Neuronal stem cell (in vitro differentiated cells): ENCODE measurements at regions not wholly inside any gene's neighbourhood (a gene's known extent, or its start where the extent isn't known, plus 50 kb on each side); places are given as distances from the start of the nearest gene placed in this dataset.
"Not testable (repeated sequence)": the region's sequence is repeated elsewhere in the genome, so short reads cannot be mapped to it uniquely, and the experiment has no call there.

Source experiments
- DNase-seq: peaks from one replicate; pipeline ENCODE4 v3.0.0-alpha.2; 2013; ENCODE audit warnings: low spot score
- H2AFZ ChIP-seq: one replicate; pipeline ENCODE4 v1.6.1; 2013; ENCODE audit warnings: mild to moderate bottlenecking, low read length, inconsistent platforms
- H2AK5ac ChIP-seq: 2 replicates; pipeline ENCODE4 v1.6.1; 2013; ENCODE audit warnings: low read depth, mild to moderate bottlenecking, inconsistent platforms, low read length, moderate library complexity, mixed read lengths
- H2BK120ac ChIP-seq: 2 replicates; pipeline ENCODE4 v1.6.1; 2013; ENCODE audit warnings: low read depth, mild to moderate bottlenecking, inconsistent platforms, low read length, moderate library complexity, mixed read lengths
- H2BK12ac ChIP-seq: one replicate; pipeline ENCODE4 v1.6.1; 2013; ENCODE audit warnings: low read length, inconsistent platforms
- H2BK15ac ChIP-seq: 2 replicates; pipeline ENCODE4 v1.6.1; 2013; ENCODE audit warnings: mild to moderate bottlenecking, low read length, inconsistent platforms, mixed read lengths
- H2BK5ac ChIP-seq: one replicate; pipeline ENCODE4 v1.6.1; 2013; ENCODE audit warnings: inconsistent platforms, mild to moderate bottlenecking, low read length, moderate library complexity
- H3K14ac ChIP-seq: one replicate; pipeline ENCODE4 v1.6.1; 2013; ENCODE audit warnings: low read length, inconsistent platforms
- H3K18ac ChIP-seq: 2 replicates; pipeline ENCODE4 v1.6.1; 2013; ENCODE audit warnings: low read length, inconsistent platforms
- H3K23ac ChIP-seq: 2 replicates; pipeline ENCODE4 v1.6.1; 2013; ENCODE audit warnings: low read depth, mild to moderate bottlenecking, mixed read lengths, low read length, inconsistent platforms; ENCODE audit not compliant: poor library complexity
- H3K27ac ChIP-seq: replicated peaks from 3 replicates; pipeline ENCODE4 v1.5.1; 2013; ENCODE audit warnings: low read length, inconsistent platforms
- H3K27me3 ChIP-seq, 3 experiments: 2 replicates each; pipeline ENCODE4 v1.6.1; 2013; ENCODE audit warnings: low read length in 3 of 3, mild to moderate bottlenecking in 2 of 3, inconsistent platforms in 1 of 3, low read depth in 1 of 3, mixed read lengths in 1 of 3, moderate library complexity in 1 of 3; ENCODE audit not compliant: control insufficient read depth in 3 of 3, insufficient read depth in 3 of 3
- H3K36me3 ChIP-seq, 2 donors: replicated peaks in 1 of 2; 2 replicates each; pipeline ENCODE4 v1.6.1; 2013; ENCODE audit warnings: low read length in 2 of 2; ENCODE audit not compliant: control insufficient read depth in 2 of 2, insufficient read depth in 2 of 2
- H3K4ac ChIP-seq: 2 replicates; pipeline ENCODE4 v1.6.1; 2013; ENCODE audit warnings: inconsistent platforms, mild to moderate bottlenecking, low read length, moderate library complexity
- H3K4me1 ChIP-seq, 2 donors: 1 replicate in 1 of 2; 2 replicates in 1 of 2; pipeline ENCODE4 v1.6.1; 2013; ENCODE audit warnings: low read length in 2 of 2, low read depth in 1 of 2; ENCODE audit not compliant: control insufficient read depth in 2 of 2, insufficient read depth in 1 of 2
- H3K4me2 ChIP-seq: one replicate; pipeline ENCODE4 v1.6.1; 2013; ENCODE audit warnings: mild to moderate bottlenecking, low read length, inconsistent platforms; ENCODE audit not compliant: insufficient read depth, poor library complexity, severe bottlenecking
- H3K4me3 ChIP-seq, 2 donors: 2 replicates each; pipeline ENCODE4 v1.5.1; 2013; ENCODE audit warnings: low read length in 2 of 2, mild to moderate bottlenecking in 2 of 2, inconsistent platforms in 1 of 2, moderate library complexity in 1 of 2
- H3K79me1 ChIP-seq: one replicate; pipeline ENCODE4 v1.6.1; 2013; ENCODE audit warnings: low read depth, mild to moderate bottlenecking, inconsistent platforms, low read length, moderate library complexity
- H3K9ac ChIP-seq: one replicate; pipeline ENCODE4 v1.6.1; 2013; ENCODE audit warnings: mild to moderate bottlenecking, low read depth, low read length, inconsistent platforms; ENCODE audit not compliant: poor library complexity
- H3K9me3 ChIP-seq, 2 donors: replicated peaks in 1 of 2; 2 replicates each; pipeline versions ENCODE3 to v1.6.1; 2013; ENCODE audit warnings: low read length in 2 of 2, mild to moderate bottlenecking in 2 of 2, inconsistent platforms in 1 of 2, low read depth in 1 of 2, mixed read lengths in 1 of 2, moderate library complexity in 1 of 2; ENCODE audit not compliant: control insufficient read depth in 2 of 2, insufficient read depth in 1 of 2
- H4K8ac ChIP-seq: one replicate; pipeline ENCODE4 v1.6.1; 2013; ENCODE audit warnings: low read depth, mild to moderate bottlenecking, inconsistent platforms, low read length, moderate library complexity
- H4K91ac ChIP-seq: one replicate; pipeline ENCODE4 v1.6.1; 2013; ENCODE audit warnings: low read length, low read depth, mild to moderate bottlenecking, inconsistent platforms; ENCODE audit not compliant: poor library complexity
- WGBS, 2 donors: extraction: QIAGEN DNeasy Blood & Tissue Kit; methylation state at CpG; one replicate each; pipeline ENCODE4 v1.1.7; 2013; ENCODE audit warnings: missing lambda C conversion rate in 2 of 2, mixed read lengths in 1 of 2; ENCODE audit not compliant: insufficient read length in 2 of 2, insufficient replicate concordance in 1 of 2; ENCODE audit errors: extremely low coverage in 2 of 2; 5-methylcytosine and 5-hydroxymethylcytosine counted together

DNA sequence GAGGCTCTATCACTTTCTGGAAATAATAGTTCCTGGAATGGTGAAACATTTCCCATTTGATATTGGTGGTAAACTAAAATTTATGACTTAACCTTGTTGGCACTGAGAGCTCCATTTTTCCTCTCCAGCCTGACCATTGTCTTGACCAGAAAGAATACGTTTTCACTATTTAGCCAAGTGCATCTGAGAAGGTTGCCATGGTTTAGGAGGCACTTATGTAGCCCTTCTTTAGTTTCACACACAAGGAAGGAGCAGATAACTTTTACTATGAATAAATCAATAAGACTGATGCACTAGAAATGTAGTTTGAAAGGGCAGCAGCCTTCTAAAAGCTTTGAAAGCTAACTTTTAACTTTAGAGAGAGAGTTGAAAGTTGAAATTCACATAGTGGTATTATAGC is 1045.5 kb upstream of the CDH6 start:
- no peak overlapping the region for H3K23ac ChIP-seq
- H3K36me3 ChIP-seq: no peaks in the 10 kb centered on the region
- no peak for DNase-seq
- no peak overlapping the region for H4K91ac ChIP-seq
- H3K4me2 ChIP-seq: no peak overlapping the region
- no peak overlapping the region for H3K9ac ChIP-seq
- no peak overlapping the region for H4K8ac ChIP-seq
- no peak overlapping the region for H2AK5ac ChIP-seq
- no peaks in the 10 kb centered on the region for H3K79me1 ChIP-seq
- no peak overlapping the region for H3K14ac ChIP-seq
- H2BK120ac ChIP-seq: no peak overlapping the region
- peaks cover 0 to 4% of the 10 kb centered on the region in 2 donors for H3K9me3 ChIP-seq
- no peak overlapping the region for H2BK15ac ChIP-seq
- H3K27ac ChIP-seq: no peak overlapping the region
- no peak overlapping the region for H2BK12ac ChIP-seq
- H2BK5ac ChIP-seq: no peak overlapping the region
- no peak overlapping the region for H3K4me3 ChIP-seq
- peaks cover 0 to 3% of the 10 kb centered on the region in 2 donors for H3K4me1 ChIP-seq
- no CpG with 5 or more reads among the region's 1 CpG for WGBS, 2 donors
- H2AFZ ChIP-seq: peak overlapping the region; percentile 33
- H3K18ac ChIP-seq: no peak overlapping the region
- no peak overlapping the region for H3K4ac ChIP-seq
- no peaks in the 10 kb centered on the region for H3K27me3 ChIP-seq

DNA sequence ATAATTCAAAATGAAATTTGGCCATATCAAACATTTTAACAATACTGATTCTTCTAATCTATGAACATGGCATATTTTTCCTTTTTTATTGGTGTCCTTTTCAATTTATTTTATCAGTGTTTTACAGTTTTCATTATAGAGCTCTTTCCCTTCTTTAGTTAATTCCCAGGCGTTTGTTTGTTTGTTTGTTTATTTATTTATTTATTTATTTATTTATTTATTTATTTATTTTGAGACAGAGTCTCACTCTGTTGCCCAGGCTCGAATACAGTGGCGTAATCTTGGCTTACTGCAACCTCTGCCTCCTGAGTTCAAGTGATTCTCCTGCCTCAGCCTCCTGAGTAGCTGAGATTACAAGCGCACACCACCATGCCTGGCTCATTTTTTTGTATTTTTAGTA is 1049.4 kb upstream of the CDH6 start:
- H3K9me3 ChIP-seq: peaks cover 3 to 13% of the 10 kb centered on the region in 2 donors
- H3K4me2 ChIP-seq, H3K23ac ChIP-seq, H3K14ac ChIP-seq, H4K91ac ChIP-seq, H2BK12ac ChIP-seq, H3K36me3 ChIP-seq, H3K27me3 ChIP-seq, H3K4me1 ChIP-seq, H3K27ac ChIP-seq, H3K79me1 ChIP-seq, H2AK5ac ChIP-seq, H2BK15ac ChIP-seq, H3K9ac ChIP-seq, H3K4me3 ChIP-seq, H2BK5ac ChIP-seq, H2AFZ ChIP-seq, H3K4ac ChIP-seq, H2BK120ac ChIP-seq, H3K18ac ChIP-seq, DNase-seq, H4K8ac ChIP-seq: not testable (repeated sequence)
- WGBS, 2 donors: no CpG with 5 or more reads among the region's 4 CpGs

DNA sequence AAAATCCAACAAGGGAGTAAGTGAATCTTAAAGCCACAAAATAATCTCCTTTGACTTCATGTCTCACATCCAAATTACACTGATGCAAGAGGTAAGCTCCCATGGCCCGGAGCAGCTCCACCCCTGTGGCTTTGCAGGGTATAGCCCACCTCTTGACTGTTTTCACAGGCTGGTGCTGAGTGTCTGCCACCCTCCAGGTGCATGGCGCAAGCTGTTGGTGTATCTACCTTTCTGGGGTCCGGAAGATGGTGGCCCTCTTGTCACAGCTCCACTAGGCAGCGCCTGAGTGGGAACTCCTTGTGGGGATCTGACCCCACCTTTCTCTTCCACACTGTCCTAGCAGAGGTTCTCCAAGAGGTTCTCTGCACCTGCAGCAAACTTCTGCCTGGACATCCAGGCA is 1051.1 kb upstream of the CDH6 start:
- no peak for DNase-seq
- H3K23ac ChIP-seq: no peak overlapping the region
- no peak overlapping the region for H4K91ac ChIP-seq
- H2BK120ac ChIP-seq: no peak overlapping the region
- H3K4me2 ChIP-seq: no peak overlapping the region
- no peak overlapping the region for H3K18ac ChIP-seq
- H3K4me3 ChIP-seq: no peak overlapping the region
- no peaks in the 10 kb centered on the region for H3K27me3 ChIP-seq
- no peak overlapping the region for H3K4ac ChIP-seq
- no peak overlapping the region for H3K27ac ChIP-seq
- H3K9ac ChIP-seq: no peak overlapping the region
- H3K9me3 ChIP-seq: peaks cover 3 to 13% of the 10 kb centered on the region in 2 donors
- no peak overlapping the region for H2AFZ ChIP-seq
- H3K14ac ChIP-seq: no peak overlapping the region
- no peaks in the 10 kb centered on the region for H3K4me1 ChIP-seq
- H2AK5ac ChIP-seq: no peak overlapping the region
- H3K79me1 ChIP-seq: no peaks in the 10 kb centered on the region
- no peak overlapping the region for H2BK5ac ChIP-seq
- no peak overlapping the region for H2BK12ac ChIP-seq
- no CpG with 5 or more reads among the region's 4 CpGs for WGBS, 2 donors
- H3K36me3 ChIP-seq: no peaks in the 10 kb centered on the region
- H4K8ac ChIP-seq: no peak overlapping the region
- H2BK15ac ChIP-seq: no peak overlapping the region

DNA sequence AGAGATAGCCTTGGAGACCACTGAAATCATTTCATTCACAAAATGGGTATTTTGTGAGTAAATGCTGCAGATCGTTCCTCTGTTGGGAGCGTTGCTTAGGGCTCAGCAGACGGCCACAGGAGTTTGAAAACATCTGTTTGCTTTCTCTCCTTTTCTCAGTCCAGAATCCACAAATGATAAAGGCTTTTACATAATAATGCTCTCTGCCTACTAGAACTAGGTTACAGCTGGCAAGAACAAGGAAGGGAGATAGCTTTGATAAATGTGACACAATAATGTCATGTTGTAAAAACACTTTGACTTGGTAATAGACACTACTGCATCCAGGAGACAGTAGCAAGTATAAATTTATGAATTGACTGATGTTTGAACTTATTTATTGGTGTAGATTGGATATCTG is 1072.4 kb upstream of the CDH6 start:
- Histone ChIP-seq H2BK120ac (no peak overlapping the region), H3K9me3 (no peaks in the 10 kb centered on the region), H3K9ac (no peak overlapping the region), H3K18ac (no peak overlapping the region), H2BK15ac (no peak overlapping the region), H4K91ac (no peak overlapping the region), H3K14ac (no peak overlapping the region), H3K4me3 (no peak overlapping the region), H3K4me1 (no peaks in the 10 kb centered on the region), H3K4me2 (no peak overlapping the region), H3K23ac (no peak overlapping the region), H2AK5ac (no peak overlapping the region), H4K8ac (no peak overlapping the region), H3K36me3 (no peaks in the 10 kb centered on the region), H3K27ac (no peak overlapping the region), H3K4ac (no peak overlapping the region), H3K27me3 (no peaks in the 10 kb centered on the region), H3K79me1 (no peaks in the 10 kb centered on the region), H2BK5ac (no peak overlapping the region), H2BK12ac (no peak overlapping the region), H2AFZ (no peak overlapping the region)
- DNase-seq: no peak
- no CpG with 5 or more reads among the region's 3 CpGs for WGBS, 2 donors
